Embryonic facial prominence (tissue), 1 donor: ENCODE measurements at regions not wholly inside any gene's neighbourhood (a gene's known extent, or its start where the extent isn't known, plus 50 kb on each side); places are given as distances from the start of the nearest gene placed in this dataset.
"Not testable (repeated sequence)": the region's sequence is repeated elsewhere in the genome, so short reads cannot be mapped to it uniquely, and the experiment has no call there.

Source experiments
- DNase-seq: peaks from one replicate; pipeline ENCODE4 v3.0.0-alpha.2; 2016; ENCODE audit errors: extremely low spot score

DNA sequence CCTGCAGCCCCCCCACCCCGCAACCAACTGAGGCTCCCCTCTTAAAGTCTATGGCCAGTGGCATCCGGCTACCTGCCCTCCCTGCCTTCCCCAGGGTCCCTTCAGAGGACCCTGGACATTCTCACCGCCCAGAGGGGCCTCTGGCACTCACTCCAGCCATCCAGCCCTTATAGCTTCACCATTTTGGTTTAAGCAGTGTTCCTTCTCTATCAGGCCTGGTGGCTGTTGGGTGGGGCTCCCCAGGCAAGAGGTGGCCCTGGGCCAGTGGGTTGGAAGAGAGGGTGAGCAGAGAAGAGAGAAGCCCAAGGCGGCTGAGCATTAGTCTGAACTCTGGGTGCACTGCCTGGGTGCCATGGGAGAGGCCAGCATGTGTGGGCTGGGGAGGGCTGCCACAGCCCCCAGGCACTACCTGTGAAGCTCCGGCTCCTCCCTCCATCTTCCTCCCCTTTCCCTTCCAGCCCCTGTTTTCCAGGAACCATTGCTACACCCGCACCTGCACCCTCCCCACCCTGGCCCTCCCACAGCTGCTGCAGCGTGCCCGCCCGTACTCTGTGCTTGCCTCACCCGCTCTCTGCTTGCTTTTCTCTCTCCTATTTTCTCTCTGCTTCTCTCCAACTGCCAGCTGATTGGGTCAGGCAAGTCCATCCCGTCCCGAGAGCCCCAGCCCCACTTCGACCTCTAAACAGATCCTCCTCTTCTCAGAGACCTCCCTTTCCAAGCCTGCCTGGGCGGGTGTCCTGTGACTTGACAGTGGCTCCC lies 168.2 kb downstream of the TBC1D2B start:
- DNase-seq, result no peak

DNA sequence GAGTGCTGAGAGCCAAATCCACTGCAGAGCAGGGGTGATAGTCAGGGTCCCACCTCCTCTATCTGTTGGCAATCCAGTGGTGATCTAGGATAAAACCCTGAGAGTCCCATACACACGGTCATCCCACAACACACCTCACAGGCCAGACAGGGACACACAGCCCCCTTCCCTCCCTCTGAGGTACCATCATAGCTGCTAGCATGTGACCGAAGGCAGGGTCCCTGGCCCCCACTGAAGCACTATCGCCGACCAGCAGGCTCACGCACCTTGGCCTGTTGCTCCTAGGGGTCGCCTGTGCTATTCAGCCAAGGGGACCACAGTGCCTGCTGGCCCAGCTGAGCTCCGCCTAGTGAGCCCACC lies 168.8 kb downstream of the TBC1D2B start:
- DNase-seq, result not testable (repeated sequence)

DNA sequence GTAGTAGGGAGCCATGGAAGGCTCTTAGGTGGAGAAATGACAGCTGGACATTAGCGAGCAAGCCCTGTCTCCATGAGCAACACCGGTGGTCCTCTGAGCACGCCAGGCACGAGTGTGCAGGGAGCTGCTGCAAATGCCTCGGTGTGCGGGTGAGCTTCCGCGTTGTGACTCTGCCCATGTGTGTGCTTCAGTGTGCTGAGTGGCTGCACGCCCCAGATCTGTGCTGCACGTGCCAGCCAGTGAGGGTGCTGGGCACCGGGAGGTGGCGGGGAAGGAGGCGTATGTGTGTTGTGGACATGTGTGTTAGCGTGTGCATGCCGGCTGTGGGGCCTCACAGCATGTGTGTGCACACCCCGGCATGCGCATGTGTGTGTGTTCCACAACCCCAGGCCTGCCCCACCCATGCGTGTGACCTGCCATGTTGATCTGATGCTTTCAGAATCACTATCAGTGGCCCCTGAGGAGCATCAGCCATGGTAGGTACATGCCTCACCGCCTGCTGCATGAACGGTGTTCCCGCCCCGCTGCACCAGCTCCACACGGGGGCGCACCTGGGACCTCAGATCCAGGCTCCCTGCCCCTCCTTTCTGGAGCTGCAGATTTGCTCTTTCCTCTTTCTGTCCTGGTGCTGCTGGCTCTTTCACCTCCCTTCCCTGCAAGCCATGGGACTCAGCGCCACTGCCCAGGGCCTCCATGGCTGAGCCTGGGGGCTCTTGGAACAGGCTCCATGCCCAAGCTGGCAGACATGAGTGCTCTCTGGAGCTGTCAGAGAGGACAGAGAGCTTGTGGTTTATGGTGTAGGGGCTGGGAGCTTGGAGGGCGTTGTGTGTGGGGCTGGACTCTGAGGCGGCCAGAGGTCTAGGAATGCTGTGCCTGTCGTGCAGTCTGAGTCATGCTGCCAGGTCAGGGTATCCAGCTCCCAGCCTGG lies 169.4 kb downstream of the TBC1D2B start:
- no peak for DNase-seq

DNA sequence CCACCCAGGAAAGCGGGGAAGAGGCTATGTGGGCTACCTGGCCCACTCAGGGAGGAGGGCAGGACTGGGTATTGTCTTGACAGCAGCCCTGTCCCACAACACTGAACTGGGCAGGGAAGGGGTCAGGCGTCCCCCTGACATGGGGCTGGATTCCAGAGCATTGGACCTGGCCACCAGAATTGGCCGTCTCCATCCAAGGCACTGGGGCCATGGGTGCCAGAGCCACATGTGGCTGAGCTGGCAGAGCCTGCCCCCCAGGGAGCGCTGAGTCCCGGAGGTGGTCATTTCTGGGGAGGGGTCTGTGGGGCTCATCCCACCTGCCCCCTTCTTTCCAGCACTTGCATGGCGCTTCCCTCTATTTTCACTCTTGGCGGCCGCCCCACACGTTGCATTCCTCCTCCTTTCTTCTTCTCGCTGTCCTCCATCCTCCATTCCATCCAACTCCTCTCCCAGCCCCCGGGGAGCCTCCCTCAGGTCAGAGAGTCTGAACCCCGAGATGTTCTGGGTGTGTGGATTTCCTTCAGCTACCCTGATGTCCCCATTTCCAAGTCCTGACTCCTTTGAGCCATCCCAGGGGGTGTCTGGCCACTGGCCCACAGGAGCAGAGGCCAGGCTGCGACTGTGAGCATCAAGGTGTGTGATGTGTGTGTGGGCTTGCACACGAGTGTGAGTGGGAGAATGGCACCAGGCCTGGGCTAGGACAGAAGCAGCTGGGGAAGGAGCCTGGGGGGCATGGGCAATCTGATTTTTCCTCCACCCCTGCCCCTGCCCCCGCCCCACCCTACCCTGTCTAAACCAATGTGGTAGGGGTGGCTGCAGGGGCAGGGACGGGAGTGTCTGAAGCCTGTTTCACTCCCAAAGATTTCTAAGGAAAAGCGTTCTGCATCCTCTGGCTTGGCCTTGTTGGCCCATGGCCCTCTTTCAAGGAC lies 171.2 kb downstream of the TBC1D2B start:
- DNase-seq, result not testable (repeated sequence)

DNA sequence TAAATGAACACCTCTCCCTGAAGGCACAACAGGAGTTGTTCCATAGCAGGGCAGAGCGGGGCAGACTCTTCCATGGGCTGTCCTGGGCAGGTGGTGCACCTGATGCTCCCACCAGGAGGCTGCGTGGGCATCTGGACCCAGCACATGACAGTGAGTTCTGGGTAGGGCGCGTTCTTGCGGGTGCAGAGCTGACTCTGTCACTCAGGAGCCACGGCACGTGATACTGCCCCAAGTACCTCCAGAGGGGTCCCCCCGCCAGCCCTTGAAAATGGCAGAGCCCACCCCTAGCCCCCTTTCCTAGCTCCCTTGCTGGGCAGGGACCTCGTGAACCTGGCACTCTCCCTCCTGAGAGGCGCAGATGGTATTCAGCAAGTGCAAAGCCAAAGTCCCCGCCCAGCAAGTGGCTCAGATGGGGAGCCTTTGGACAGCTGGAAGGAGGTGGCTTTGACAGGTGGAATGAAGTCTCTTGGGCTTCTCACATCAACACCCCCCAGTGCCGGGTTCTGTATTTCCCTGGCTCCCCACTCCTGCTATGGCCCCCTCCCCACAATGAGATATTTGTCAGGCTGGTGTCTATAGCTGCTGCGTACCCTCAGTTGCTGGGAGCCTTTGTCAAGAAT lies 172.1 kb downstream of the TBC1D2B start:
- no peak for DNase-seq

DNA sequence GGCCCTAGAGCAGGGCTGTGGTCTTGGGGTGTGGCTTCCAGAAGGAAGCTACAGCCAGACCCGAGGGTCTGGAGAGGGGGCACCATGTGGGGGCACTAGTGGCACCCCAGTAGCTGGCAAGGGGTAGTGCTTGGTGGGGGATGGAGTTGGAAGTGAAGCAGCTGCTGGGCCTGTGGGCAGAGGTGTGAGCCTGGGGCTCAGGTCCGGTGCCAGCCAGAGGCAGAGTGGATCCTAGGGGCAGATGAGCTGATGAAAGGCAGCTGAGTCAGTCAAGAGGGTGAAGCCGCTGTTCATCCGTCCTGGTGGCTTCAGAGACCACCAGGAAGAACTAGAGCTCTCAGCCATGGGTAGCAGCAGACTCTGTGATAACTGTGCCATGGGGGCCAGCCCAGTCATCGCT lies 172.6 kb downstream of the TBC1D2B start:
- DNase-seq, result no peak

DNA sequence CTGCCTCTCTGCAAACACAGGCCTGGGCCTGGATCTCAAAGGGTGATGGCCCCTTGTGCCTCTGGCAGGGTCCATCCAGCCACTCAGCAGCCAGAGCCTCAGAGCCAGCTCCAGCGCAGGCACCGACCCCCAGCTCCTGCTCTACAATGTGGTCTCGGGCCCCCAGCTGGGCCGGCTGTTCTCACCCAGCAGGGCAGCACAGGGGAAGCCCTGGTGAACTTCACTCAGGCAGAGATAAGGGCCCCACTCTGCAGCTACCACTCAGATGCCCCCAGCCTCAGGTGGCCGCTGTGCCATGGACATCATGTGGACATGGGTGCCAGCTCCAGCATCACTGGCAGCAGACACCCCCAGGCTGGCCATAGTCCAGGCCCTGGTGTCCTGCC lies 173.1 kb downstream of the TBC1D2B start:
- DNase-seq, result no peak

DNA sequence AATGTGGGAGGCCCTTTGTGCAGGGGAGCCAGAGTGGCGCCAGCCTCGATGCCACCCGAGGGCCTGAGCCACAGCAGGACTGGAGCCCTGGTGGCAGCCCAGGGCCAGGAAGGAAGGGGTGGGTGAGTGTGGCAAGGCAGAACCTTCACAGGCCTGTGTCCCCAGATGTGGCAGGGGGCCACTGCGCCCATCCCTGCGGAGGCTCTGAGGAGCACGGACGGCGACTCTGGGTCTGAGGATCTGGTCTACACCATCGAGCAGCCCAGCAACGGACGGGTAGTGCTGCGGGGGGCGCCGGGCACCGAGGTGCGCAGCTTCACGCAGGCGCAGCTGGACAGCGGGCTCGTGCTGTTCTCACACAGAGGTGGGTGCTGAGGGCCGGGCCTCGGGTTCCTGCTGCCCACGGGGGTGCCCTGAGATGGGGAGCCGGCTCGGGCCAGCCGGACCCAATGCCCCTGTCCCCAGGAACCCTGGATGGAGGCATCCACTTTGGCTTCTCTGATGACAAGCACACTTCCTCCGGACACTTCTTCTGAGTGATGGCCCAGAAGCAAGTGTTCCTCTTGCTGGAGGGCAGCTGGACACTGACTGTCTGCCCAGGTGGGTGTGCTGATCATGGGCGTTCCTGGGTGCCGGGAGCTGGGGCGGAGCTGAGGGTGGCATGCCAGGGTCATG lies 173.6 kb downstream of the TBC1D2B start:
- DNase-seq, result not testable (repeated sequence)

DNA sequence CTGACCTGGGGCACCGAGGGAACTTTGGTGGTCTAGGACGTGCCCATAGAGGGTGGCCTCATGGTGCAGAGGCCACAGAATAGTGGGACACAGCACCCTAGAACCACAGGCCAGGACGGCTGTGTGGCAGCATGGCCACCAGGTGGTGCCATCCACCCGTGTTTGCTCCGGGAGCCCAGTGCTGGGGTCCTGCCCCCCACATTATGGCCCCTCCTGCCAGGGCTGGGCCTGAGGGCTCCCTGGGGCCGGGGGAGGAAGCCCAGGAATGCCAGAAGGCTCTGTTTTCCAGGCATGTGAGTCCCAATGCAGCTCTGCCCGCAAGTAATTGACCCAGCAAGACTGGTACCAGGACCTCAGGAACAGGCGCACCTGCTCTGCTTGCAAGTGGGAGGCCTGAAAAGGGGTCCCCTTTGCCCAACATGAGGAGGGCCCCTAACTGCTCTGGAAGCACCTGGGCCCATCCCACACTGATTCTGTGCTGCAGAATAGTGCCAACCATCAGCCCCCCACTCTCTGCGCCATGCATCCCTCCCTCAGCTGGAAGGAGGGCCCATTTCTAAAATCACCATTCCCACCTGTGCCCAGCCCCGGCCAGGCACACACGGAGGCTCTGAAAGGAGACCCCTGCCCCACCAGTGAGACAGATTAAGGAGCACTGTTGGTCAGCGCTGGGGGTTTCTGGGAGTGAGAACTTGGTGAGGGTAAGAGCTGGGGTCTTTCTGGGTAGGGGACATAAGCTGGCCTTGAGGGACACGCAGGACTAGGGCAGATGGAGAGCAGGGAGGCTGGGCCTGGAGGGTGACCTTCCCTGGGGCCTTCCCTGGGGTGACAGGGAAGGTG lies 174.4 kb downstream of the TBC1D2B start:
- DNase-seq, result not testable (repeated sequence)

DNA sequence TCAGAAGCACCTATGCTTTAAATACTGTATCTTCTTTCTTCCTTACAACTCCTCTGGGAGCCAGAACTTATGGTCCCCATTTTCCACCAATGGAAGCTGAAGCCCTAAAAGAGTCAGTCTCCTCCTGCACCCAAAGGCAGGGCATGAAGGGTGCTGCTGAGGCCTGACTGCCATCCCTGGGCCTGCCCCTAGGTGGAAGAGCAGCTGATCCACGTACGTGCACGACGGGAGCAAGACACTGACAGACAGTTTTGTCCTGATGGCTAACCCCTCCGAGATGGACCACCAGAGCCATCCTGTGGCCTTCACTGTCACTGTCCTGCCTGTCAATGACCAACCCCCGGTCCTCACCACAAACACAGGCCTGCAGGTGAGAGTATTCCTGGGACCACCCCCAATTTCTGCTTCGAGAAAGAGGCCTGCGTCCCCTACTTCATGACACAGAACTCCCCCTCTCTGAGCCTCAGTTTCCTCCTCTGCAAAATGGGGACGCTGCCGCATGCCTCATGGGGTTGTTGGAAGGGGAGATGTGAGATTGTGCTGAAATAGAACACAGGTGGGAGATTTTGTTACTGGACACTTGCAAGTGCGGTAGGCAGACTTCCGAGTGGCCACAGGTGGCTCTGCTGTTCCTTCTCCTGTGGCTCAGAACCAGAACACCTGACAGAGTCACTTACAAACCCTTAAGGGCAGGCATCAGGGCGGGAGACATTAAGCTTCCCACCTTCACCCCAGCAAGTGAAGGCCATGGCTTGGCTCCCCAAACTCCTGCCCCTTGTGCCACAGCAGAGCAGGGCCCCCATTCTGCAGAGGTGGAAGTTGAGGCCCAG lies 175.4 kb downstream of the TBC1D2B start:
- DNase-seq, result no peak

DNA sequence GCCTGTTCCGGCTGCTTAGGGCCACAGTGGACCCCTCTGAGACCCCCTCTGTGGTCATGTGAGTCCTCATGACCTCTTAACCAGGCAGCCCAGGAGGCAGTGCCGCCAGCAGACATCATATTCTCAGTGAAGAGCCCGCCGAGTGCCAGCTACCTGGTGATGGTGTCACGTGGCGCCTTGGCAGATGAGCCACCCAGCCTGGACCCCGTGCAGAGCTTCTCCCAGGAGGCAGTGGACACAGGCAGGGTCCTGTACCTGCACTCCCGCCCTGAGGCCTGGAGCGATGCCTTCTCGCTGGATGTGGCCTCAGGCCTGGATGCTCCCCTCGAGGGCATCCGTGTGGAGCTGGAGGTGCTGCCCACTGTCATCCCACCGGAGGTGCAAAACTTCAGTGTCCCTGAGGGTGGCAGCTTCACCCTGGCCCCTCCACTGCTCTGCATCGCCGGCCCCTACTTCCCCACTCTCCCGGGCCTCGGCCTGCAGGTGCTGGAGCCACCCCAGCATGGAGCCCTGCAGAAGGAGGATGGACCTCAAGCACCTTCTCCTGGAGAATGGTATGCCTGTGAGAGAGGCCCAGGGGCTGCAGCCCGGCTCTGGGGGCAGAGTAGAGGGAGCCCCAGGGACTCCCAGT lies 176.1 kb downstream of the TBC1D2B start:
- DNase-seq, result no peak

DNA sequence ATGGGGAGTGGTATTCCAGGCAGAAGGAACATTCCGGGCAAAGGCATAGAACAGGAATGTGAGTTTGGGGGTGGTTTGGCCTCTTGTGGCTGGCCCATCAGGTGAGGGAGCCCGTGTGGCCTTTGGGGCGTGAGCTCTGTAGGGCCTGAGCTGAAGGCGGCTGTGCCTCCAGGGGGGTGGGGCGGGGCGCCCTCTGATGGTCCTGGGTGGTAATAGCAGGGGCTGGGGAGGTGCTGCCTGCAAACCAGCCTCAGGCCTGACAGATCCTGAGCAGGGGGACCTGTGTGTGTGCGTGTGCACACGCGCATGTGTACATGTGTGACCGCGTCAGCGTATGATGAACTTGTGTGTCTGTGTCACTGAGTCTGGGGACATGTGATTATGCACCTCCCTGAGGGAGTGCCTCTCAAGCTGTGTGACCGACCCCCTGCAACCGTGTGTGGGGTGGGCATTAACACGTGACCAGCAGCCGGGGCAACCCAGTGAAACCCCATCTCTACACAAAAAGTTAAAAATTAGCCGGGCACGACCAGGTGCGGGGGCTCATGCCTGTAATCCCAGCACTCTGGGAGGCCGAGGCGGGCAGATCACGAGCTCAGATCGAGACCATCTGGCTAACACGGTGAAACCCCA lies 177.1 kb downstream of the TBC1D2B start:
- not testable (repeated sequence) for DNase-seq

DNA sequence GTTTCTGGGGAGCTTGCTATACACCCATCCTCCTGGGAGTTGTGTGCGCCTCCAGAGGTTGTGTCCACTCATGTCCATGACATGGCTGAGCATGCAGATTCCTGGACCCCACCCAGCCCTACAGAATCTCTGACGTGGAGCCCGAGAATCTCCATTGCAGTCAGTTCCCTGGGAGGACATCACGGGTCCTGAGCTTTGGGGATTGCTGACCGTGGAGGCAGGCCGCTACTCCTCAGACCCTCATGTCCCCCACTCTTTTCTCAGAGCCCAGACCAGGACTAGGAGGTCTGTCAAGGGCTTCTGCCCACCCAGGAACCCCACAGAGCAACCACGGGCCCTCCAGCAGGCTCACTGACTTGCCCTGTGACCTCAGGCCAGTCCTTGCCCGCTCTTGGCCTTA lies 177.7 kb downstream of the TBC1D2B start:
- DNase-seq, result not testable (repeated sequence)

DNA sequence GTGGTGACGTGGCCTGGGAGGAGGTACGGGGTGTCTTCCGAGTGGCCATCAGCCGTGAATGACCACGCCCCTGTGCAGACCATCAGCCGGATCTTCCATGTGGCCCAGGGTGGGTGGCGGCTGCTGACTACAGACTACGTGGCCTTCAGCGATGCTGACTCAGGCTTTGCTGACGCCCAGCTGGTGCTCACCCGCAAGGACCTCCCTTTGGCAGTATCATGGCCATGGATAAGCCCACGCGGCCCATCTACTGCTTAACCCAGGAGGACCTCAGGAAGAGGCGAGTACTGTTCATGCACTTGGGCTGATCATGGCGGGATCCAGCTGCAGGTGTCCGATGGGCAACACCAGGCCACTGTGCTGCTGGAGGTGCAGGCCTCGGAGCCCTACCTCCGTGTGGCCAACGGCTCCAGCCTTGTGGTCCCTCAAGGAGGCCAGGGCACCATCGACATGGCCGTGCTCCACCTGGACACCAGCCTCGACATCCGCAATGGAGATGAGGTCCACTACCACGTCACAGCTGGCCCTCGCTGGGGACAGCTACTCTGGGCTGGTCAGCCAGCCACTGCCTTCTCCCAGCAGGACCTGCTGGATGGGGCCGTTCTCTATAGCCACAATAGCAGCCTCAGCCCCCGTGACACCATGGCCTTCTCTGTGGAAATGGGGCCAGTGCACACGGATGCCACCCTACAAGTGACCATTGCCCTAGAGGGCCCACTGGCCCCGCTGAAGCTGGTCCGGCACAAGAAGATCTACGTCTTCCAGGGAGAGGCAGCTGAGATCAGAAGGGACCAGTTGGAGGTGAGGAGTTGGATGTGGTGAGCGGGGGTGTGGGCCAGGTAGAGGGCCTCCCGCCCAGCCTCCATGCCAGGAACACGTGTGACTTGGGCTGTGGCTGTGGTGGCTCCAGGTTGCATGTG lies 178.4 kb downstream of the TBC1D2B start:
- DNase-seq, result no peak

DNA sequence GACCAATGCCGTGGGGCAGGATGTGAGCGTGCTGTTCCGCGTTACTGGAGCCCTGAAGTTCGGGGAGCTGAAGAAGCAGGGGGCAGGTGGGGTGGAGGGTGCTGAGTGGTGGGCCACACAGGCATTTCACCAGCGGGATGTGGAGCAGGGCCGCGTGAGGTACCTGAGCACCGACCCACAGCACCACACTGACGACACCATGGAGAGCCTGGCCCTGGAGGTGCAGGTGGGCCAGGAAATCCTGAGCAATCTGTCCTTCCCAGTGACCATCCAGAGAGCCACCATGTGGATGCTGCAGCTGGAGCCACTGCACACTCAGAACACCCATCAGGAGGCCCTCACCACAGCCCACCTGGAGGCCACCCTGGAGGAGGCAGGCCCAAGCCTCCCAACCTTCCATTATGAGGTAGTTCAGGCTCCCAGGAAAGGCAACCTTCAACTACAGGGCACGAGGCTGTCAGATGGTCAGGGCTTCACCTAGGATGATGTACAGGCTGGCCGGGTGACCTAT lies 179.6 kb downstream of the TBC1D2B start:
- no peak for DNase-seq

DNA sequence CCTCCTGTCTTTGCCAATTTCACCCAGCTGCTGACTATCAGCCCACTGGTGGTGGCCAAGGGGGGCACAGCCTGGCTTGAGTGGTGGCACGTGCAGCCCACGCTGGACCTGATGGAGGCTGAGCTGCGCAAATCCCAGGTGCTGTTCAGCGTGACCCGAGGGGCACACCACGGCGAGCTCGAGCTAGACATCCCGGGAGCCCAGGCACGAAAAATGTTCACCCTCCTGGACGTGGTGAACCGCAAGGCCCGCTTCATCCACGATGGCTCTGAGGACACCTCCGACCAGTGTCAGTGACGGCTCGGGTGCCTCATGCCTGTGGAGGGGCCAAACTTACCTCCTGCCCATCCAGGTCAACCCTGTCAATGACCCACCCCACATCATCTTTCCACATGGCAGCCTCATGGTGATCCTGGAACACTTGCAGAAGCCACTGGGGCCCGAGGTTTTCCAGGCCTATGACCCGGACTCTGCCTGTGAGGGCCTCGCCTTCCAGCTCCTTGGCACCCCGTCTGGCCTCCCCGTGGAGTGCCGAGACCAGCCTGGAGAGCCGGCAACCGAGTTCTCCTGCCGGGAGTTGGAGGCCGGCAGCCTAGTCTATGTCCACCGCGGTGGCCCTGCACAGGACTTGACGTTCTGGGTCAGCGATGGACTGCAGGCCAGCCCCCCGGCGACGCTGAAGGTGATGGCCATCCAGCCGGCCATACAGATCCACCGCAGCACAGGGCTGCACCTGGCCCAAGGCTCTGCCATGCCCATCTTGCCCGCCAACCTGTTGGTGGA lies 180.2 kb downstream of the TBC1D2B start:
- not testable (repeated sequence) for DNase-seq
